DMS114 treated with DMSO at 0.1 percent for 48 hours (cell line): ENCODE measurements at regions not wholly inside any gene's neighbourhood (a gene's known extent, or its start where the extent isn't known, plus 50 kb on each side); places are given as distances from the start of the nearest gene placed in this dataset.

ENCODE experiments used
- DNase-seq: peaks from one replicate; lab custom pipeline; 2025; ENCODE audit not compliant: unreplicated experiment; lab: John Stamatoyannopoulos, UW

DNA sequence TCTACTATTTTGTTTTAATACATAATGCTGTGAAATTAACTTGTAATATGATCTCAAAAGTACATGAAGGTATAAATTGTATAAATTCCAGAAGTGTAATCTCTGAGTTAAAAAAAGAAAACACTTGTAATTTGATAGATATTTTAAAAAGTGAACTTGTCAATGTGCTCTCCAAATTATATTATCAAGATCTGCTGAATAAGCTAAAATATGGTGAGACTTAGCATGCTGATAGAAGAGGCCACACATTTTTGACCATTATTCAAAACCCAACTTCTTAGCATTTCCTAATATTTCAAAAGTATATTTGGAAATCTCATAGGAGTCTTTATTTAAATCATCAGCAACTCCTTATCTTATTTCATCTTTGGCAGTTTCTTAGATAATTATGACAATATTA is 657.1 kb upstream of the BOD1L1 start:
- no peak for DNase-seq

DNA sequence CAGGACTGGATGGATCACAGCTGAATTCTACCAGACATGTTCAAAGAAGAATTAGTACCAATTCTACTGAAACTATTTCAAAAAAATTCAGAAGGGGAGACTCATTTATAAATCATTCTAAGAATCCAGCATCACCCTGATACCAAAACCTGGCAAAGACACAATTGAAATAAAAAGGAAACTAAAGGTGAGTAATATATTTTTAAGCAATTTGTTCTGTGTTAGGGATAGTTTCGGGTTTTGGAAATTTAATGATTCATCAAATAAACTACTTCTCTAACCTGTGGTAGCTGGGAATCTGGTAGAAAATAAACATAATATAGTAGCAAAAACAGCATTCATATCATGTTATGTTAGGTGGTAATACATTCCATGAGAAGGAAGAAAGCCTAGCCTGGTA is 662.2 kb upstream of the BOD1L1 start:
- DNase-seq: no peak

DNA sequence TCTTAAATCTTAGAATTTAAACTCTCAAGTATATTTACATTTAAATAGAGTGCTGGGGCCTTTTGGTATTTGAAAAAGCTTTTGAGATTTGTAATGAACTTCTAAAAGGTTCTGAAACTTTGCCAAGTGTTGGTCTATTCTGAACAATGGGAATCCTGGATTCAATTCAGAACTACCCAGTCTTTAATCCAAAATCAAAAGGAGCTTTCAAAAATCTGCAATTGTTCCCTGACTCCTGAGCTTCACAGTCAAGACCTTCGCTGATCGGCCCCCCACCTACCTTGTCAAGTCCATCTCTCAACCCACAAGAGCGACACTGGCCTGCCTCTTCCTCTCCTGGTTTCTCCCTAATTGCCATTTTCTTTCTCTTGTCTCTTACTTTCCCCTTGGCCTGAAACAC is 666.1 kb upstream of the BOD1L1 start:
- no peak for DNase-seq

DNA sequence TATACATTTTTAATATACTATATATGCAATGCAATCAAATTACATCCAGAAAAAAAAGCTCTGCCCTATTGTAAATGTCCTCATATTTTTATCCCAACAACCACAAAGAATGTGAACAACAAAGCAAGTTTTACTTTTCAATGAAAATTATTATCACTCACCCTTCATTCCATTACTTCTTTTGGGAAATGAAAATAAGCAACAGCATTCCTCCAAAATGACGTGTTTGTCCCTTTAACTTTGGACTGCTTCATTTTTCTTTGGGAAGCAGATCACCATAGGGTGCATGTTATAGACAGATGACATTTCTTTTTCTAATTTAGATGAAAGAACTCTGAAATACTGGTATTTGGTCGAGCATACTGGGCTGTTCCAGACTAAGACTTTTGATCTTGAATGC is 667.1 kb upstream of the BOD1L1 start:
- no peak for DNase-seq

DNA sequence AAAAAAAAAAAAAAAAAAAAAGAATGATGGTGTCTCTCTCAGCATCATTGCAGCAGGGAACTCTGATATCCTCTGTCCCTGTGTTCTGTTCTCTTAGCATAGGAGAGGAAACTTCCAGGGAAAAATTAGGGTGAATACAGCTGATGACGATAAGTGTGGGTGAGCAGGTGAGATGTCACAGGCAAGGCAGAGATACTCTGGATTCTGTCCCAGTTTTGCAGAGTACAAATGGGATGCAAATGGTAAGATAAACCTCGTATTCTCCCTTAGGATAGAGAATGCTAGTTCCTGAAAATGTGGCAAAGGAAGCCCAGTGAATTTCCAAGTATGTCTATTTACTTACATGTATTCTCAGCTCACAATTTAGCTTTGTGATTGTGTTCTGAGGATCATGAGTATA is 671.6 kb upstream of the BOD1L1 start:
- no peak for DNase-seq

DNA sequence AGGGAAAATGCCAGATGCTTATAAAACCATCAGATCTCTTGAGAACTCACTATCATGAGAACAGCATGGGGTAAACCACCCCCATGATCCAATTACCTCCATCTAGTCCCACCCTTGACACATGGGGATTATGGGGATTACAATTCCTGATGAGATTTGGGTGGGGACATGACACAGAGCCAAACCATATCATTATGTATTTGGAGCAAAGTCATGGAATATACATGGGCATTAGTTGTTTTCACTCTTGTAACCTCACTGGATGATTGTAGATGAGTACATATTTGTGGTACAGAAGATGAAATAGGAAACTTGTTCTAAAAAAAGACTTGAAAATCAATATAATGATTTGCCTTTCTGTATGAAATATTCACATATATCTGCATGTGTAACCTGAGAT is 674.5 kb upstream of the BOD1L1 start:
- DNase-seq: no peak

DNA sequence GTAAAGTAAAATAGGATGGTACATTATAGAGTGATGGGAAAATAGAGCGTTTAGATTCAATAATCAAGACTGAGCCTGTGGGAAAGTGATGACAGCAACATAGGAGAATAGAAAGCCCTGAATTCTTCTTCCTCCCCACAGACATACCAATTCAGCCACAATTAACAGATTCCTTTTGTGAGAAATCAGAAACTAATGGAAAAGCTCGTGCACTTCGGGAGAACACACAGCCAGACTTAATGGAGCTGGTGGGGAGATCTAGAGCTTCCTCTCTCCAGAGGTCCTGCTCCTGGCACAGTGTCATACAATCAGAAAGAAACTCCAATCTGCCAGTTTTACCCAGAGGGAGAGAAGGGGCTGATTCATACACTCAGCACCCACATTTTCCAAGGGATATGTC is 676.3 kb upstream of the BOD1L1 start:
- DNase-seq: no peak

DNA sequence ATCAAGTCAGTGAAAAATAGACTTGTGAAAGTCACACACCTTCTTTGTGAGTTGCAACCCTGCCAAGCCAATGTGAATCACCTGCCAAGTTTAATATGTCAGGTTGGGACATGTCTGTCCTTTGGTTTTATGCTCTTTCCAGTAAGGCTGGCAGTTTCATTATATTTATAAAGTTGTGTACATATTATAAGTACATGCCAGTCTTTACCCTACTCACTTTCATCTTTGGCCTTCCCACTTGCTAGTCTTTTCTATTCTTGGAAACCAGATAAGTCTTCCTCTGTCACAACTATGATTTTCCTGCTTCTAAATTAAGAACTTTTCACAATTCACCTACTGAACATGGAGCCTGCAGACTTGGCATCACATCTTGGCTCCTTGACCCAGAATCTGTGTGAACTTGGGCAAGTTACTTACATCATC is 680.7 kb upstream of the BOD1L1 start:
- DNase-seq: no peak

DNA sequence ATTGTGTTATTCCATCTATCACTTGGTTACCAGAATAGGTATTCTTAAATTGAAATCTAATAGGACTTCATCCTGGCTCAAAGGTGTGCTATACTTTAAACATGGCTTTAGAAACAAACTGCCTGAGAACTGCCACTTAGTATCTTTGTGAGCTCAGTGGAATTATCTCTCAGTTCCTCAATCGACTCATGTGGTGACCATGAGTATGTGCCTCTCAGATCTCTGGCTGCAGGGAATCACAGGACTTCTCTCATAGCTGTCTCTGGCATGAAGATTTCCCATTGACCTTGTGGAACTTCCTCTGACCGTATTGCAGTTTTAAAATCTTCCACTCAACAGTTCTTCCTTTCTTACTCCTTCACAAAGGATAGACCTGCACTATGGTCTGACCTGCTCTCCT is 681.9 kb upstream of the BOD1L1 start:
- DNase-seq: no peak

DNA sequence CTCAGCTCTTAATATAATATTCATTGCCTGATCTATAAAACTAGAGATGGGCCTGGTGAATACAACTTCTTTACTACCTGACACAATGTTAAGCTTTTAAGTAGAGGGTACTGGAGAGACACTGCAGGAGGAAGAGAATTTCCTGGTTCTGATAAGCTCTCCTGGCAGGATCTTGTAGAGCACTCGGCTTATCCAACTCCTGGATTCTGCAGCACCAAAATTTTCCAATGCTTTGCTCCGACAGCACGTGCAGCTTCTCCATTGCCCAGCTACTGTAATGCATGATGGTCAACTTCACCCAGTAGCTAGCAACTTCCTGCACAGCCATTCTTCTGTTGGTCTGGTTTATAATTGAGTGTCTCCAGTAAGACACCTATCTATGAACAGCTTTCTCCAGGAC is 686.2 kb upstream of the BOD1L1 start:
- no peak for DNase-seq

DNA sequence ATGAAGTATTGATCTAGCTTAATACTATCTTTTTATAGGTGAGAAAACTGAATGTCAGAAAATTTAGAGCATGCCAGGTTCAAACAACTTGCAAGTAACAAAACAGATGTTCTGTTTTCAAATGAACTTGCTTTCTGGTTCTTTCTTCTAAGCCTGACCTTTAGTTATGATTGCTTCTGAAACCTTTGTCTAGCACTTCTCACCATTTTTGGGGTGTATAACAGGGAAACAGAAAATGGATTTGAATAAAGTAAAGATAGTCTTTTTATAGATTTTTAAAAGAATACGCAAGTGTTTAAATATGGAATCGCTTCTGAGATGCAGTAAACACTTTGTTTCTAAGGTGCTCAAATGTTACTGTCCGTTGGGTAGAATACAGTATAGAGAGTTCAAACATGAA is 687.2 kb upstream of the CPEB2 start:
- DNase-seq: no peak

DNA sequence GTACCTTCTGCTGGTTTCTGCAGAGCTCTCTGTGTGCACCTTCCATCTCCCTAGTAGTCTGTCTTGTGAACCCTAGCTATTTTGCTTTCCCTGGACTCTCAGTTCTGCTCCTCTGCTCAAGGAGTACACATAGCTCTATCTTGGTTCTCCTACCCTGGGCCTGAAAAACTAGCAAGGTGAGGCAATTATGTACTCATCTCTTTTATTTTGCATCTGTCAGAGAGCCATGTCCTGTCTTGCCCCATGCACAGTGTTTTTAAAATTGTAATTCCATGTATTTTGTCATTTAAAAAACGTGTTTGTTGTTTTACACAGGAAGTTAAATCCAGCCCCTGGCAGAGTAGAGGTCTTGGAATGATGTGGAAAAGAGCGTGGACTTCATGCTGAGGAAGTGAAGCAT is 684.9 kb upstream of the CPEB2 start:
- DNase-seq: no peak

DNA sequence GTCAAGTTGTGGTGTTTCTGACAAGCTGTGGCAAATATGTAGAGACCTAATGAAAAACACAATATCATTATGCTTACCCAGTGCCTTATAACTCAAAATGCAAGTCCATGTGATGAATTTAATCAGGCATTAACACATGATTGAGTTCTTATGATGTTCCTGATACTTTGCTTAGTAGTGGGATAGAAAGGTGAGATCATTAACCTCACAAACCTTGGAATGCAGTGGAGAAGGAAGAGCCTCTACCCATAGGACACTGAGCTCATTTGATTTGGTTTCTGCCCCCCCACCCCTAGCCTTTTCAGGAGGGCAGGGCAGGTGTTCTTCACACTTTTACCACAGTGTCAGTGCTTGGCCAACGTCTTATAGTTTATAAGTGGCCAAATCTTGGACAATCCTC is 683.6 kb upstream of the CPEB2 start:
- DNase-seq: no peak

DNA sequence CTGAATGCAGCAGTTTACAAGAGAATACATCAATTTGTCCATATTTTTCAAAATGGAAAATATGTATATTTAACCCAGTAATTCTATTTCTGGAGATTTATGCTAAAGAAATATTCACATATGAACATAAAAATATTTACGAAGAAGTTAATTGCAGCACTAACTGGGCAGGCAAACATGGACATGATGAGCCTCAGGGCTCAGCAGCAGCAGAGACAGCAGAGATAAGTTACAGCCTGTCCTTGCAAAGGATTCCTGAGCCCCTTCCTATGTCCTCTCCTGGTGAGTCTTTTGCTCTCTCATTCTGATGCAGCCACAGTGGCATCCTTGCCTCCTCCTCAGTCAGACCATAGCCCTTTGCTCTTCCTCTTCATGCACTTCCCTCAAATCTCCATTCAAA is 680.6 kb upstream of the CPEB2 start:
- DNase-seq: no peak

DNA sequence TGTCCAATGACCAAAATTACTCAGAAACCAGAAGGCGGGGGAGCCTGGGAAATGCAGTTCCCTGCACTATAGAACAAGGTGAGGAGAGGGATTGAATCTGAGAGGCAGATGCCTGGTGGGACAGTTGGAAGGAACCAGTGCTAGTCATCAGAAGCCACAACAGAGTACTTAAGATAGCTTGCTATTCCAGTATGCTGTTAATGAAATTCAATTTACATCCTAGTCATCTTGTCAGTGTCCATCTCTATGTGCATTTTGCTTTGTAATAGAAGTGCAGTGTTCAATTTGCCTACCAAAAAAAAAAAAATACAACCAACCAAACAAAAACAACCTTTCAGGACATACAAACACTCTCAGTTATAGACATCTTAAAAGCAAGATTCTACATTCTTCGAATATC is 679.1 kb upstream of the CPEB2 start:
- no peak for DNase-seq

DNA sequence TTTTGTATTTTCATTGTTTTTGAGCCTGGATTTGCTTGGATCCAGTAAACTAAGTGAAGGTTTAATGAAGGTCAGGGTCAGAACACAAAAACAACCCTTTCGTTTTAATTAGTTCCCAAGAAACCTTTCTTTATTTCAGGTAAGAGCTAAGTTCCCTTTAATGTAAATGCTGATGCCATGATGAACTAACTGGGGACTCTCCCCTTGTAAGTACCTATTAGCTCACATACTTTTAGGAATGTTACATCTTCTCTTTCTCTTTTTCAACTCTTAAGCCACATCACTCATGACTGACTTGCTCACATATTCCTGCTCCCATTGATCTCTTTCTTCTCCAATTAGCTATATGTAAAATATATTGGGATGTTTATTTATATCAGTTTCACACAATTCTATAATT is 673.1 kb upstream of the CPEB2 start:
- no peak for DNase-seq

DNA sequence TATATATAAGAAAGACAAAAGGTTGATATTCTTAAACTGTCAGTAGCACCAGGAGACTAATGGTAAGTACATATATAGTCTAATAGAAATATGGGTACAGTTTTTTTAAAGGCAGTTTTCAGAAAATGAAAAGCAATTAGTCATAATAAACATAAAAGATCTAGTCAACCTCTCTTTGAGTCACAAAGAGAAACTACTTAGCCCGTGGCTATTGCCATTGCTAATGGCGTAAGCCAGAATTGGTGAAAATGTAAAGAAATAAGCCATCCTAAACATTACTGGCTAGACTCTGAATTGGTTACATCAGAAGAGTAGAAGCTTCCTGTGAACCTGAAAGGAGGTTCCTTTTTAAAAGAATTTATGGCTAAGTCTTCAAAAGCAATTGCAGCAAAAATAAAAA is 668.7 kb upstream of the CPEB2 start:
- DNase-seq: no peak

DNA sequence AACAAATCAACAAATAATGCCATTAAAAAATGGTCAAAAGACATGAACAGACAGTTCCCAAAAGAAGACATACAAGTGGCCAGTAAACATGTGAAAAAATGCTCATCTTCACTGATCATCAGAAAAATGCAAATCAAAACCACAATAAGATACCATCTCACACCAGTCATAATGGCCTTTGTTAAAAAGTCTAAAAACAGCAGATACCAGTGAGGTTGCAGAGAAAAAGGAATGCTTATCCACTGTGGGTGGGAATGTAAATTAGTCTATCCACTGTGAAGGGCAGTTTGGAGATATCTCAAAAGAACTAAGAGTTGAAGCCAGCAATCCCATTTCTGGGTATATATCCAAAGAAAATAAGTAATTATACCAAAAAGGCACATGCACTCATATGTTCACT is 668.1 kb upstream of the CPEB2 start:
- DNase-seq: no peak

DNA sequence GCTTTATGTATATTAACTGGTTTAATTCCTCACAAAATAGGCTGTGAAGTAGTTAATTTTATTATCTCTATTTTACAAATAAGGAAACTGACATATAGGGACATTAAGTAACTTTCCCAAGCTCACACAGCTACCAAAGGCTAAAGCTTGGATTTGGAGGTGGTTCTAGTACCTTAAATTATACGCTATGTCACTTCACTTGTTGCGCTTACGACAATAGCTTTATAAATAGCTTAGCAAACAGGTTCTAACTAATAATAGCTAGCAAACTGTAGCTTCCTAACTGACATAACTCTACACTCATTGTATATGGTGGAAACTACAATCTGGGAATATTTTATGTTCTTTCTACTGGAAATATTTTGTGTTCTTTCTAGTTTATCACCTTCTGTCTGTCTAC is 666.4 kb upstream of the CPEB2 start:
- DNase-seq: no peak

DNA sequence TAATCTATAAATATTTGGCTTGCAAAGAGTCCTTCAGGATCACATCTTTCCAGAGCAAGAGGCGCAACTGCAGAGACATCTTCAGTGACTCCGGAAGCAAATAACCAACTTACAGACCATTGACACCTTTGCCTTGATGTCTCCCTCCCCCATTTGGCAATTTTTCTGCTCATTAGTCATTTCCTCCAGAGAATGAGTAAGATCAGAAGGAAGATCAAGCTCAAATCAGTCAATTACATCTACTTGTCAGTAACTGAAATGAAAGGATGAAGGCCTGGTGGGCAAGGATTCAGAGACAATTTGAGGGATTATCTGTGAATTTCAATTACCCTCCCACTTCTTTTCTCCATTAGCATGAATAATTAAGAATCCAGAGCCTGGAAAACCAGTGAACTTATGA is 665.6 kb upstream of the CPEB2 start:
- no peak for DNase-seq

DNA sequence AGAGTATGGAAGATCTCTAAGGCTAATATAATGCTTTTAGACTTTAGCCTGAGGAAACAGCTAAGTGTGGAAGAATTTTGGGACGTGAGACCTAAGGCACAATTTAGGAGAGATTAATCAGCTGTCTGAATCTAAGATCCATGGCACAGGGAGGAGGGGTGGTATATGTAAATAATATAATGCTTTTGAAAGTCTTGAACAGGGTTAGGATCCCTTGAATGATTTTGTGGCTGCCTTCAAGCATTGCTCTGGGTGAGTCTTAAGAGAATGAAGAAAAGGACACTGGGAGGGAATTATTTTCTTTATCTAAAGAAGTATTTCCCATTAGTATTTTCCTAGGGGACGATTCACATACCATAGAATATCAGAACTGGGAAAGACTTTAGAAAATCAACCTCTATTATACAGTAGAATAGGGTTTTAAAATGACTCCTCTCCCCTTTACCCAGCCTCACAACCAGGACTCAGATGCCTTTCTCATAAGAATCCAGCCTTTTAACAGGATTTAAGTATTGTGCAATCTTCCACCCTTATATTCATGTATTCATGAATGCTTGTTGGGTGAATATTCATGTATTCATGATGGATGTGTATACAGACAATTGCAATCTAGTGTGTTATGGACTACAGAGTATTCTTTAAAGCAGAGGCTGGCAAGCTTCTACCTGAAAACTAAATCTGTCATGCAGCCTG is 664.2 kb upstream of the CPEB2 start:
- no peak for DNase-seq

DNA sequence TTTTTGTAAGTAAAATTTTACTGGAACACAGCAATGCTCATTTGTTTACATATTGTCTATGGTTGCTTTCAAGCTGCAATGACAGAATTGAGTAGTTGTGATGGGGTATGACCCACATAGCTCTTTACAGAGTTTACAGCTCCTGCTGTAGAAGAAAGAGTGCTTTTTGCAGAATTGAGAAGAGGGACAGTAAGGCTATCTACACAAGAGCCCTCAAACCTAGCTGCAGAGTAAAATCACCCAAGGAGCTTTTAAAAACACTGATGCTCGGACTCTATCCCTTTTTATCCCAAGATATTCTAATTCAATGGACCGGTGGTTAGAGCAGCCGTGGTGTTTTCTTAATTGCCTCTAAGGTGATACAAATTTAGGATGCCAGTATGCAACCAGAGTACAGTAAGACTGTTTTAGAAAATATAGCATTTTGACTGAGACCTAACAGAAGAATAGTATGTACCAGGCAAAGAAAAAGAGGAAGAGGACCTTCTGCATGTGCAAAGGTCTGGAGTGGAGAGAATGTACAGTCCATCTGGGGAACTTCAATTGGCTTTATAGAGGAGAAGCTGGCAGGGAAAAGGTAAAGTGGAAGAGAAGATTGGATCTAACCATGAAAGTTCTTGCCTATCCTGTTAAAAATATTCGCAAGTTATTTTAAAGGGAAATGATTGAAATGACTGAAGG is 663.6 kb upstream of the CPEB2 start:
- DNase-seq: no peak

DNA sequence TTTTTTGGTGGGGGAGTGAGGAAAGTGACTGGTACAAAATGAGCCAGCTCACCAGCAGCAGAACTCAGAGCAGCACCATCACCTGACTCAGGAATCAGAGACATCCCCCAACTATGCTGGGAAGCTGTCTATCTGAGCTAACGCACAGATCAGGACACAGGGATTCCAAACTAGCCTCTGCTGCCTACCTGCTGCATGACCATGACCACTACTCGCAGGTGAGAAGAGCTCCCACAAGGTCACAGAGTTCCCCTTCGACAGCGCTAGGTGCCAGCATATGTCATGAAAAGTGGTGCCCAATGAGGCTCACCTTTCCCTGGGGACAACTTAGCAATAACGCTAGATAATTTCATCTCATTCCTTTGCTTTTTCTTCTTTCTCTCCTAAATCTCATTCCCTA is 662.6 kb upstream of the CPEB2 start:
- no peak for DNase-seq
